Gastroesophageal sphincter (tissue), 4 donors: ENCODE measurements at regions not wholly inside any gene's neighbourhood (a gene's known extent, or its start where the extent isn't known, plus 50 kb on each side); places are given as distances from the start of the nearest gene placed in this dataset.

ENCODE experiments used
- ATAC-seq: fragments of 150-250 bp; one replicate; pipeline ENCODE4 v1.9.1; 2016; ENCODE audit warnings: mild to moderate bottlenecking, moderate library complexity
- H3K27ac ChIP-seq, 4 donors: fragments of 200-600 bp; sonication (generic) in 3 of 4; 1 replicate in 3 of 4; 2 replicates in 1 of 4; pipeline ENCODE4 v1.5.1; 2016 to 2019
- H3K27me3 ChIP-seq: fragments of 200-600 bp; sonication (generic); one replicate; pipeline ENCODE4 v1.5.1; 2019
- H3K36me3 ChIP-seq, 2 donors: fragments of 200-600 bp; sonication (generic); one replicate each; pipeline ENCODE4 v1.5.1; 2019; ENCODE audit warnings: control low read depth in 1 of 2
- H3K4me1 ChIP-seq, 3 donors: fragments of 200-600 bp; sonication (generic); 1 replicate in 2 of 3; 2 replicates in 1 of 3; pipeline ENCODE4 v1.5.1; 2016 to 2019; ENCODE audit warnings: control low read depth in 2 of 3
- H3K4me3 ChIP-seq, 2 donors: fragments of 200-600 bp; sonication (generic); one replicate each; pipeline ENCODE4 v1.5.1; 2019; ENCODE audit warnings: mild to moderate bottlenecking in 1 of 2, moderate library complexity in 1 of 2
- H3K9me3 ChIP-seq, 3 donors: fragments of 200-600 bp; sonication (generic); one replicate each; pipeline ENCODE4 v1.5.1; 2017 to 2019; ENCODE audit warnings: control low read depth in 2 of 3
- CTCF ChIP-seq, 4 experiments: fragments of 200-600 bp in 2 of 4; fragments of 450-650 bp in 2 of 4; sonication (generic) in 1 of 4; IDR thresholded peaks; one replicate each; pipeline ENCODE4 v1.5.1; 2017 to 2019; ENCODE audit warnings: antibody characterized with exemption in 4 of 4, mild to moderate bottlenecking in 2 of 4, moderate library complexity in 2 of 4
- EP300 ChIP-seq: sonication (generic); formaldehyde crosslinking; IDR thresholded peaks from one replicate; pipeline ENCODE4 v1.6.1; 2017; ENCODE audit warnings: antibody characterized with exemption, mild to moderate bottlenecking
- POLR2A ChIP-seq, 2 donors: fragments of 450-650 bp; IDR thresholded peaks; one replicate each; pipeline ENCODE4 v1.6.1; 2017; ENCODE audit warnings: antibody characterized with exemption in 2 of 2, mild to moderate bottlenecking in 2 of 2, moderate library complexity in 1 of 2
- POLR2AphosphoS5 ChIP-seq: sonication (generic); formaldehyde crosslinking; IDR thresholded peaks from one replicate; pipeline ENCODE4 v1.6.1; 2017; ENCODE audit warnings: antibody characterized with exemption
- WGBS, 2 donors: methylation state at CpG; one replicate each; pipeline ENCODE4 v1.1.5; 2018; ENCODE audit warnings: low coverage in 1 of 2; 5-methylcytosine and 5-hydroxymethylcytosine counted together

- H3K9me3 ChIP-seq, result peaks cover 0 to 10% (median 0%) of the 10 kb centered on the region in 3 donors
- H3K4me3 ChIP-seq, result no peak overlapping the region
- H3K27ac ChIP-seq, result no peak overlapping the region
- no CpG with 5 or more reads among the region's 3 CpGs for WGBS, 2 donors
- no peaks in the 10 kb centered on the region for H3K27me3 ChIP-seq
- H3K4me1 ChIP-seq, result no peaks in the 10 kb centered on the region
- no peak for ATAC-seq
- no peaks in the 10 kb centered on the region for H3K36me3 ChIP-seq
- TF ChIP-seq EP300 (no peak), POLR2AphosphoS5 (no peak), CTCF (IDR thresholded peaks at IDR 0.05) (no peak), POLR2A (IDR thresholded peaks at IDR 0.05) (no peak)
These were observed 887.2 kb upstream of the LRATD1 start for GRCh38 chr2:13745330-13745729.

DNA sequence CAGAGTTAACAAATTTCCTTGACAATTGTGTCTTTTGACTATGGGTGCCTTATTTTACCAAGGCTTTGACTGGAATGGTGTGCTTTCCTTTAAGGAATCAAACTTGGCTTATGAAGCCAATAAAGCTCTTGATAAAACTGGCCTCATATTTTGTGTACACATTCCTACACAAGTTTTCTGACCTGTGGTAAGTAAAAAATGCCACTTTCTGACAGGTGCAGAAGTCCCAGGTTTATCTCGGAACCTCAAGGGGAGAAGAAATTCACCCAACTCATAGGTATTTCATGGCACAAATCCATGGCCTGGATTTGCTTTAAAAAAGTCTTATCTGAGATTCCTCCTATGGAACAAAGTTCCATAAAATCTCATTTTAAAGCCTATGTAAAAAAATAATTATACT is 880.6 kb upstream of the LRATD1 start:
- no peak overlapping the region for H3K4me3 ChIP-seq
- TF ChIP-seq POLR2AphosphoS5 (no peak), EP300 (no peak), POLR2A (IDR thresholded peaks at IDR 0.05) (no peak), CTCF (IDR thresholded peaks at IDR 0.05) (no peak)
- no peaks in the 10 kb centered on the region for H3K27me3 ChIP-seq
- no peak overlapping the region for H3K27ac ChIP-seq
- WGBS, 2 donors, result 100% methylated on average over 1 of the region's 1 CpG
- H3K4me1 ChIP-seq, result no peaks in the 10 kb centered on the region
- no peaks in the 10 kb centered on the region for H3K9me3 ChIP-seq
- no peak for ATAC-seq
- no peaks in the 10 kb centered on the region for H3K36me3 ChIP-seq

DNA sequence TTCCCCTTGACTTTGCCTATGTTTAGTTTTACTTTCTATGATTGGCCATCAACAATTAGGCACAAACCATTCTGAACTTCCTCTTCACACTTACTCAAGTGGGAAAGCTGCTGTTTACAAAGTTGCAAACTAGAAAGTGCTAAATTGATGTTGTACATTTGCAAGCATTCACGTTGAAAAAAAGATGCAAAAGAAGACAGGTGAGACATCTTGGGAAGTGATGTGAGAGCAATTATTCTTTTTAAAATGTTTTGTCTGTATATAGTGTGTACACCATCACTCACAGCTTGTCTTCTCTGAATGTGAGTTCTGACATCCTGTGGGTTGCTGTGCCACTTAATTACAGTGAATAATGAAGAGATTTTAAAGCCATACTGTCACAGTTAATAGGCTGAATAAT is 874.1 kb upstream of the LRATD1 start:
- WGBS, 2 donors, result 9 to 23% methylated on average over 1 of the region's 1 CpG
- H3K9me3 ChIP-seq, result no peaks in the 10 kb centered on the region
- no peaks in the 10 kb centered on the region for H3K4me1 ChIP-seq
- H3K36me3 ChIP-seq, result no peaks in the 10 kb centered on the region
- no peak overlapping the region for H3K27ac ChIP-seq
- no peaks in the 10 kb centered on the region for H3K27me3 ChIP-seq
- H3K4me3 ChIP-seq, result no peak overlapping the region
- ATAC-seq, result no peak
- TF ChIP-seq POLR2A (IDR thresholded peaks at IDR 0.05), result no peak
- no peak for TF ChIP-seq POLR2AphosphoS5
- no peak for TF ChIP-seq CTCF (IDR thresholded peaks at IDR 0.05)
- no peak for TF ChIP-seq EP300

DNA sequence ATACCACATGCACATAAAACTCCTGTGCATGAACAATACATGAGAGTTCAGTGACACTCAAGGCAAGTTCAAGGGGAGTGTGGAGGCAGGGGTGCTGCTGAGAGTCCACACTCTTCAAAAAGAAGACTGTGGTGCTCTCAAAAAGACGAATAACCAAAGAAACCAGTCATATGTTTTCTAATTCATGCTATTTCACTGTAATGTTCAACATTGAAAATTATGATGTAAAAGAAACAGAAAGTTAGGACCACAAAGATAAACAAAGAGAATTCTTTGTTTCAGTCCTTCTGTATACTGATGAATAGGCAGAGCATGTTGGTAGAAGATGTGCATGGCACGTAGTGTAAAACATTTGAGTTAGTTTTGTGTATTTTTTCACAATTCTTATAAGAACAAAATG is 864.2 kb upstream of the LRATD1 start:
- ATAC-seq, result no peak
- H3K27ac ChIP-seq, result no peak overlapping the region
- no peaks in the 10 kb centered on the region for H3K36me3 ChIP-seq
- H3K4me1 ChIP-seq, result no peaks in the 10 kb centered on the region
- H3K9me3 ChIP-seq, result no peaks in the 10 kb centered on the region
- TF ChIP-seq EP300 (no peak), POLR2AphosphoS5 (no peak), POLR2A (IDR thresholded peaks at IDR 0.05) (no peak), CTCF (IDR thresholded peaks at IDR 0.05) (no peak)
- H3K4me3 ChIP-seq, result no peak overlapping the region
- no peaks in the 10 kb centered on the region for H3K27me3 ChIP-seq
- WGBS, 2 donors, result 32 to 54% methylated on average over 2 of the region's 2 CpGs

DNA sequence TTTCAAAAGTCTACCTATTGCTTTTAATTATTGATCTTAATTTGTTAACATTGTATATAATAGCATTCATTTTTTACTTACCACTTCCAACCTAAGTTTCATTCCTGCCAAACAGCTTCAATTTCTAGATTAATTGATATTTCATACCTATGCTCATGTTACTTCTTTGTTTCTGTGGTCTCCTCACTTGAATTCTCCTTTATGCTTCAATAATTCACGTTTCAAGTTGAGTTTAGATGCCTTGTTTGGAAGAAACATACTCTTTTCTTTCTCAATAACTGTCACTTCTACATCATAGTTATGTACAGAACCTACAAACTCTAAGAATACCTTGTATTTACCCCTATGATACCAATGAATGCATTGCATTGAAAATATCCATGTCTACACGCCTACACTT is 862.2 kb upstream of the LRATD1 start:
- no peak for ATAC-seq
- Histone ChIP-seq H3K36me3 (no peaks in the 10 kb centered on the region), H3K9me3 (no peaks in the 10 kb centered on the region), H3K27me3 (no peaks in the 10 kb centered on the region), H3K4me3 (no peak overlapping the region), H3K4me1 (no peaks in the 10 kb centered on the region), H3K27ac (no peak overlapping the region)
- 65 to 67% methylated on average over 2 of the region's 2 CpGs for WGBS, 2 donors
- TF ChIP-seq POLR2A (IDR thresholded peaks at IDR 0.05) (no peak), POLR2AphosphoS5 (no peak), EP300 (no peak), CTCF (IDR thresholded peaks at IDR 0.05) (no peak)
